Colonic mucosa (tissue), 4 donors: ENCODE measurements at regions not wholly inside any gene's neighbourhood (a gene's known extent, or its start where the extent isn't known, plus 50 kb on each side); places are given as distances from the start of the nearest gene placed in this dataset.

ENCODE experiments used
- DNase-seq: peaks from one replicate; pipeline ENCODE4 v3.0.0-alpha.2; 2020
- H3K27ac ChIP-seq: fragments of 200-600 bp; one replicate; pipeline ENCODE4 v1.8.0; 2021
- H3K27me3 ChIP-seq: fragments of 200-600 bp; one replicate; pipeline ENCODE4 v1.8.0; 2021
- H3K36me3 ChIP-seq: fragments of 200-600 bp; one replicate; pipeline ENCODE4 v1.8.0; 2021
- H3K4me1 ChIP-seq: fragments of 200-600 bp; one replicate; pipeline ENCODE4 v1.8.0; 2021; ENCODE audit warnings: mild to moderate bottlenecking
- H3K4me3 ChIP-seq: fragments of 200-600 bp; one replicate; pipeline ENCODE4 v1.8.0; 2021
- H3K9ac ChIP-seq, 2 donors: one replicate each; pipeline ENCODE4 v1.7.0; 2013; ENCODE audit warnings: control low read depth in 2 of 2, low read depth in 2 of 2, low read length in 2 of 2
- H3K9me3 ChIP-seq: fragments of 200-600 bp; one replicate; pipeline ENCODE4 v1.8.0; 2021
- CTCF ChIP-seq: fragments of 200-600 bp; IDR thresholded peaks from one replicate; pipeline ENCODE4 v1.8.0; 2022; ENCODE audit warnings: antibody characterized with exemption, mild to moderate bottlenecking
- intact Hi-C: fragments of 100-400 bp; cut with DNase I; formaldehyde crosslinking; loops from one replicate; pipeline ENCODE4 v1.14.1; 2022
- donor health status: healthy.
- donor health status: DM: no; HTN: no; CAD: no.
- donor health status: DM: no; HTN: no; CAD: no.

DNA sequence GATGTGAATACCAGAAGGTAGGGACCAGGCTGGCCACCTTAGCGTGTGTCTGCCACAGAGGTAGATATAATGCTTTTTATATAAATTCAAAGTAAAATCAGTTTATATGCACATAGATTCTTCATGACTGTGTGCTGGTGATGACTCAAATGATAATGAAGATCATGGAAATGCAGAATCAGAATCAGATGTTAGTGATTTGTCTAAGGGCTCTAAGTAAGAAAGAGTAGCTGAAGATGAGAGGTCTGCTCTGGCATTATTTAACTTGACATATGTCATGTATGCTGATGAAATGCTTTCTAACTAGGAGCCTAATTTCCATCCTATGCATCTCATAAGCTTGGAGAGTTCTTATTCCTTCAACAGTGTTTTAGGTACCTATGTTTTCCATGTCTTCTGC lies 50.3 kb upstream of the DPH6 start:
- DNase-seq, result no peak
- intact Hi-C loops, result no loop called here
- no peaks in the 10 kb centered on the region for H3K36me3 ChIP-seq
- no peak overlapping the region for H3K4me3 ChIP-seq
- H3K9me3 ChIP-seq, result no peaks in the 10 kb centered on the region
- no peak for TF ChIP-seq CTCF
- H3K27me3 ChIP-seq, result no peaks in the 10 kb centered on the region
- H3K4me1 ChIP-seq, result no peaks in the 10 kb centered on the region
- no peak overlapping the region for H3K27ac ChIP-seq
- H3K9ac ChIP-seq, result no peak overlapping the region

DNA sequence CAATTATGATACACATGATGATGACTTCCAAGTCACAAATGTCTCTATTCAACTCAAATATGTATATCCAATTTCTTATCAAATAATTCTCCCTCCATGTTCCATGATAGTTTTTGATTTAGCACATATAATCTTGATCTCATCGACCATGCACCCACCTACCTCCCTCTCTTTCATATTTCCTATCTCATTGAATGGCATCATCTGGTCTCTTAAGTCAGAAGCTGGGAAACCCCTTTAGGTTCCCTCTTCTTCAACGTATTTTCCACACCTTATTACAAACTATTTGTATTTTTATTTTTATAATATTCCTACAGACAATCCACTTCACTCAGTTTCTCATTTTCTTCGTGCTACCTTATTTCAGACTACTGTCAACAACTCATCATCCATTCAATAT lies 56.9 kb upstream of the DPH6 start:
- no peaks in the 10 kb centered on the region for H3K9me3 ChIP-seq
- no peaks in the 10 kb centered on the region for H3K27me3 ChIP-seq
- no peaks in the 10 kb centered on the region for H3K36me3 ChIP-seq
- H3K9ac ChIP-seq, result no peak overlapping the region
- H3K4me3 ChIP-seq, result no peak overlapping the region
- DNase-seq, result no peak
- no peaks in the 10 kb centered on the region for H3K4me1 ChIP-seq
- no peak overlapping the region for H3K27ac ChIP-seq
- TF ChIP-seq CTCF, result no peak
- intact Hi-C loops, result no loop called here

DNA sequence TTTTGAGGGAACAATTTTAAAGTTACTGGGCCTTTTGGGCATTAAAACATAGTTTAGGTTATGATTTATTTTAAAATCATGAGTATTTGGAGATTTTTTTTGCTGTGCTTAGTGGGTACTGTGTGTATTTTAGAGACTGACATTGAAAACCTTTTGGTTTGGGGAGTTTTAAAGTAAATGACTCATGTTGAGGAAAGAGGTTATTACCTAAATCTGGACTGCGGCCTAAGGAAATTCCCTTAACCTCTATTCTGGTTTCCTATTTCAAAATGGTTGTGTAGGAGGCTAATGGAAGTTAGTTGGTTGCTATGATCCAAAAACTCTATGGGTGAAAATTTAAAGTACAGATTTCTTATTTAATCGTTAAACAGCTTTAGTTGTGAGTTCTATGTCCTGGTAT lies 57.3 kb upstream of the DPH6 start:
- no peak for TF ChIP-seq CTCF
- Histone ChIP-seq H3K27ac (no peak overlapping the region), H3K36me3 (no peaks in the 10 kb centered on the region), H3K4me1 (no peaks in the 10 kb centered on the region), H3K9me3 (no peaks in the 10 kb centered on the region), H3K9ac (no peak overlapping the region), H3K4me3 (no peak overlapping the region), H3K27me3 (no peaks in the 10 kb centered on the region)
- intact Hi-C loops, result no loop called here
- no peak for DNase-seq

GRCh38 chr15:35603856-35604255 lies 57.9 kb upstream of the DPH6 start:
- Histone ChIP-seq H3K4me1 (no peaks in the 10 kb centered on the region), H3K9me3 (no peaks in the 10 kb centered on the region), H3K36me3 (no peaks in the 10 kb centered on the region), H3K27me3 (no peaks in the 10 kb centered on the region), H3K9ac (no peak overlapping the region), H3K27ac (no peak overlapping the region), H3K4me3 (no peak overlapping the region)
- intact Hi-C loops, result no loop called here
- DNase-seq, result no peak
- no peak for TF ChIP-seq CTCF

- DNase-seq, result no peak
- H3K9me3 ChIP-seq, result no peaks in the 10 kb centered on the region
- no peak overlapping the region for H3K4me3 ChIP-seq
- no peaks in the 10 kb centered on the region for H3K4me1 ChIP-seq
- H3K36me3 ChIP-seq, result no peaks in the 10 kb centered on the region
- intact Hi-C loops, result no loop called here
- no peak overlapping the region for H3K27ac ChIP-seq
- no peak overlapping the region for H3K9ac ChIP-seq
- H3K27me3 ChIP-seq, result no peaks in the 10 kb centered on the region
- TF ChIP-seq CTCF, result no peak
These were observed 59.9 kb upstream of the DPH6 start for GRCh38 chr15:35605764-35606449.

GRCh38 chr15:35606450-35606779 lies 60.5 kb upstream of the DPH6 start:
- Histone ChIP-seq H3K36me3 (no peaks in the 10 kb centered on the region), H3K4me3 (no peak overlapping the region), H3K27ac (no peak overlapping the region), H3K4me1 (no peaks in the 10 kb centered on the region), H3K9me3 (no peaks in the 10 kb centered on the region), H3K27me3 (no peaks in the 10 kb centered on the region), H3K9ac (no peak overlapping the region)
- intact Hi-C loops, result no loop called here
- no peak for DNase-seq
- no peak for TF ChIP-seq CTCF
